IMR-90 (cell line): ENCODE measurements at regions not wholly inside any gene's neighbourhood (a gene's known extent, or its start where the extent isn't known, plus 50 kb on each side); places are given as distances from the start of the nearest gene placed in this dataset.

Experiments
- ATAC-seq: fragments of 200-7000 bp; cut with Tn5 transposase; 2 replicates; pipeline ENCODE4 v1.9.1; 2020; ENCODE audit warnings: low read depth, mild to moderate bottlenecking, moderate library complexity
- BruUV-seq: library from RNA; stranded (reverse); fragments of 400-500 nt; replicated peaks from 2 replicates; lab custom pipeline; 2021; lab: Mats Ljungman, UMichigan
- CTCF ChIA-PET: fragments of 300-600 bp; formaldehyde crosslinking; extraction: SDS; loops from one replicate; lab custom pipeline; 2021; ENCODE audit warnings: antibody characterized with exemption; lab: Yijun Ruan, JAX
- POLR2A ChIA-PET: fragments of 300-600 bp; sonication (Branson Sonifier 250); formaldehyde crosslinking; loops from one replicate; lab custom pipeline; 2022; ENCODE audit warnings: antibody characterized with exemption; ENCODE audit not compliant: unreplicated experiment; lab: Charles Lee
- DNase-seq: peaks from one replicate; pipeline ENCODE4 v3.0.0; 2013
- H2AFZ ChIP-seq: replicated peaks from 2 replicates; pipeline ENCODE3; 2013; ENCODE audit warnings: low read length, mild to moderate bottlenecking; ENCODE audit not compliant: poor library complexity
- H2AK5ac ChIP-seq: 2 replicates; pipeline ENCODE4 v1.6.1; 2013; ENCODE audit warnings: low read depth, low read length, inconsistent platforms
- H2AK9ac ChIP-seq: replicated peaks from 2 replicates; pipeline ENCODE3; 2013; ENCODE audit warnings: mild to moderate bottlenecking, low read depth, low read length, moderate library complexity; ENCODE audit not compliant: poor library complexity
- H2BK120ac ChIP-seq: 2 replicates; pipeline ENCODE4 v1.6.1; 2013; ENCODE audit warnings: low read depth, low read length, inconsistent platforms
- H2BK15ac ChIP-seq: 3 replicates; pipeline ENCODE4 v1.6.1; 2013; ENCODE audit warnings: low read depth, low read length, inconsistent platforms
- H2BK20ac ChIP-seq: 2 replicates; pipeline ENCODE4 v1.6.1; 2013; ENCODE audit warnings: low read depth, mild to moderate bottlenecking, inconsistent platforms, low read length, moderate library complexity
- H2BK5ac ChIP-seq: 2 replicates; pipeline ENCODE4 v1.6.1; 2013; ENCODE audit warnings: mild to moderate bottlenecking, low read depth, low read length, inconsistent platforms; ENCODE audit not compliant: poor library complexity, severe bottlenecking
- H3K14ac ChIP-seq: replicated peaks from 2 replicates; pipeline ENCODE4 v1.6.1; 2013; ENCODE audit warnings: low read depth, low read length, inconsistent platforms
- H3K18ac ChIP-seq: 2 replicates; pipeline ENCODE4 v1.6.1; 2013; ENCODE audit warnings: low read depth, low read length, control low read depth
- H3K23ac ChIP-seq: 2 replicates; pipeline ENCODE4 v1.6.1; 2013; ENCODE audit warnings: low read depth, low read length, inconsistent platforms
- H3K27ac ChIP-seq: 2 replicates; pipeline ENCODE4 v1.5.1; 2013; ENCODE audit warnings: mild to moderate bottlenecking, control low read depth, low read length; ENCODE audit not compliant: insufficient read depth
- H3K27me3 ChIP-seq: 2 replicates; pipeline ENCODE4 v1.6.1; 2013; ENCODE audit warnings: low read length; ENCODE audit not compliant: control insufficient read depth, insufficient read depth
- H3K36me3 ChIP-seq: 2 replicates; pipeline ENCODE4 v1.6.1; 2013; ENCODE audit warnings: low read length, mixed read lengths; ENCODE audit not compliant: control insufficient read depth, insufficient read depth
- H3K4ac ChIP-seq: 2 replicates; pipeline ENCODE4 v1.6.1; 2013; ENCODE audit warnings: low read depth, low read length, inconsistent platforms
- H3K4me1 ChIP-seq: 2 replicates; pipeline ENCODE4 v1.6.1; 2013; ENCODE audit warnings: low read length, mixed read lengths; ENCODE audit not compliant: control insufficient read depth, insufficient read depth
- H3K4me2 ChIP-seq: 2 replicates; pipeline ENCODE4 v1.6.1; 2013; ENCODE audit warnings: low read depth, mild to moderate bottlenecking, control low read depth, low read length, moderate library complexity
- H3K4me3 ChIP-seq: 2 replicates; pipeline ENCODE4 v1.5.1; 2013; ENCODE audit warnings: low read depth, mild to moderate bottlenecking, control low read depth, low read length, moderate library complexity; ENCODE audit not compliant: insufficient read depth
- H3K56ac ChIP-seq: 2 replicates; pipeline ENCODE4 v1.6.1; 2013; ENCODE audit warnings: low read length, inconsistent platforms; ENCODE audit not compliant: insufficient read depth; ENCODE audit errors: extremely low read depth
- H3K79me1 ChIP-seq, 2 experiments: 2 replicates each; pipeline ENCODE4 v1.6.1; 2013; ENCODE audit warnings: low read length in 2 of 2, inconsistent platforms in 1 of 2, low read depth in 1 of 2
- H3K9ac ChIP-seq: 2 replicates; pipeline ENCODE4 v1.6.1; 2013; ENCODE audit warnings: low read depth, low read length, control low read depth
- H3K9me1 ChIP-seq: 2 replicates; pipeline ENCODE4 v1.6.1; 2013; ENCODE audit warnings: low read length, inconsistent platforms; ENCODE audit not compliant: insufficient read depth
- H3K9me3 ChIP-seq: 2 replicates; pipeline ENCODE4 v1.6.1; 2013; ENCODE audit warnings: low read length; ENCODE audit not compliant: control insufficient read depth, insufficient read depth
- H4K20me1 ChIP-seq: 2 replicates; pipeline ENCODE4 v1.6.1; 2013; ENCODE audit warnings: low read length, inconsistent platforms; ENCODE audit not compliant: insufficient read depth
- H4K5ac ChIP-seq: 2 replicates; pipeline ENCODE4 v1.6.1; 2013; ENCODE audit warnings: mild to moderate bottlenecking, low read depth, low read length, control low read depth
- H4K8ac ChIP-seq, 2 experiments: 2 replicates each; pipeline ENCODE4 v1.6.1; 2013; ENCODE audit warnings: low read depth in 2 of 2, low read length in 2 of 2, control low read depth in 1 of 2, inconsistent platforms in 1 of 2
- H4K91ac ChIP-seq: 2 replicates; pipeline ENCODE4 v1.6.1; 2013; ENCODE audit warnings: low read depth, low read length, inconsistent platforms; ENCODE audit not compliant: insufficient read depth
- CEBPB ChIP-seq: IDR thresholded peaks from 2 replicates; pipeline ENCODE4 v1.6.1; 2012; ENCODE audit warnings: low read depth, low read length, improper control_type of control experiment
- CHD1 ChIP-seq: IDR thresholded peaks from 2 replicates; pipeline ENCODE4 v1.6.1; 2012; ENCODE audit warnings: low read depth, low read length, improper control_type of control experiment
- CTCF ChIP-seq: conservative IDR thresholded peaks from 2 replicates; pipeline ENCODE4 v1.5.1; 2012; ENCODE audit warnings: mild to moderate bottlenecking, low read depth, low read length, improper control_type of control experiment
- MAZ ChIP-seq: IDR thresholded peaks from 2 replicates; pipeline ENCODE4 v1.6.1; 2012; ENCODE audit warnings: low read depth, mild to moderate bottlenecking, low read length, improper control_type of control experiment, moderate library complexity, borderline replicate concordance
- MXI1 ChIP-seq: IDR thresholded peaks from 2 replicates; pipeline ENCODE4 v1.6.1; 2012; ENCODE audit warnings: low read depth, mild to moderate bottlenecking, low read length, moderate library complexity, borderline replicate concordance
- RCOR1 ChIP-seq: IDR thresholded peaks from 2 replicates; pipeline ENCODE4 v1.6.1; 2012; ENCODE audit warnings: mild to moderate bottlenecking, low read length, improper control_type of control experiment; ENCODE audit not compliant: insufficient replicate concordance
- WGBS, 2 experiments: methylation state at CpG; one replicate each; pipeline versions ENCODE4 v1.1.5 to v1.1.7; 2013; ENCODE audit warnings: missing lambda C conversion rate in 2 of 2; ENCODE audit not compliant: insufficient read length in 1 of 2; ENCODE audit errors: extremely low coverage in 2 of 2; 5-methylcytosine and 5-hydroxymethylcytosine counted together
- dilution Hi-C: fragments of 300-500 bp; cut with HindIII; formaldehyde crosslinking; loops from one replicate; pipeline ENCODE4 v1.14.3; 2018; ENCODE audit warnings: low sequenced_read_pairs; ENCODE audit not compliant: unreplicated experiment
- in situ Hi-C: fragments of 300-500 bp; cut with MboI; formaldehyde crosslinking; loops from 3 replicates; pipeline ENCODE4 v1.14.3; 2019; ENCODE audit warnings: low sequenced_read_pairs, inconsistent platforms, mixed read lengths
- intact Hi-C: fragments of 100-400 bp; cut with micrococcal nuclease; formaldehyde crosslinking; loops from 2 replicates; pipeline ENCODE4 v1.10.0; 2022

- Histone ChIP-seq H2BK20ac (no peak overlapping the region), H4K20me1 (no peaks in the 10 kb centered on the region), H3K56ac (no peak overlapping the region), H3K14ac (no peak overlapping the region), H3K9ac (no peak overlapping the region), H2AK5ac (no peak overlapping the region), H3K4me2 (no peak overlapping the region), H3K18ac (no peak overlapping the region), H3K4ac (no peak overlapping the region), H3K27me3 (no peaks in the 10 kb centered on the region; the same call in 1 of the 2 replicates), H3K9me1 (no peaks in the 10 kb centered on the region), H4K8ac (no peak overlapping the region), H2AK9ac (no peak overlapping the region), H2BK5ac (no peak overlapping the region), H3K79me1 (no peaks in the 10 kb centered on the region), H4K91ac (no peak overlapping the region), H3K4me3 (no peak overlapping the region), H3K36me3 (no peaks in the 10 kb centered on the region), H3K4me1 (no peaks in the 10 kb centered on the region), H2BK120ac (no peak overlapping the region), H3K23ac (no peak overlapping the region), H2BK15ac (no peak overlapping the region), H2AFZ (no peak overlapping the region), H4K5ac (no peak overlapping the region), H3K27ac (no peak overlapping the region), H3K9me3 (no peaks in the 10 kb centered on the region)
- dilution Hi-C loops (no loop called here), intact Hi-C loops (loop anchor here (2.0 kb wide), 1 partner anchor 52 kb away; no protein-coding TSS in a partner anchor), in situ Hi-C loops (no loop called here)
- POLR2A ChIA-PET: no interaction called here
- DNase-seq (no peak), ATAC-seq (no peak)
- 90% methylated on average over 4 of the region's 8 CpGs; no CpG with 5 or more reads in 1 of the 2 experiments for WGBS, 2 experiments
- CTCF ChIA-PET: no interaction called here
- no peak for TF ChIP-seq CEBPB
- no peak for TF ChIP-seq CHD1
- TF ChIP-seq MAZ: no peak
- no peak for TF ChIP-seq RCOR1
- TF ChIP-seq MXI1: no peak
- TF ChIP-seq CTCF: no peak
- BruUV-seq: no TSS peak
Observed at GRCh38 chr6:79404677-79405076, 132.6 kb downstream of the LCA5 start.
